ENCODE measurements at regions not wholly inside any gene's neighbourhood (a gene's known extent, or its start where the extent isn't known, plus 50 kb on each side); places are given as distances from the start of the nearest gene placed in this dataset.

- DNase-seq (ENCODE audit: insufficient read length, low spot score), result no peak
- TF ChIP-seq TAF1 (IDR thresholded peaks at IDR 0.05; ENCODE audit: low read depth, low read length), result no peak
- no peak for TF ChIP-seq POLR2AphosphoS5 (IDR thresholded peaks at IDR 0.05; ENCODE audit: low read depth, low read length)
- TF ChIP-seq POU2F2 (IDR thresholded peaks at IDR 0.05; ENCODE audit: low read depth, low read length), result no peak
- no peak for TF ChIP-seq SPI1 (IDR thresholded peaks at IDR 0.05; ENCODE audit: low read depth, low read length)
- no peak for TF ChIP-seq PAX5 (IDR thresholded peaks at IDR 0.05; ENCODE audit: insufficient read depth, low read length, severe bottlenecking)
- no peak for TF ChIP-seq POLR2A (IDR thresholded peaks at IDR 0.05; ENCODE audit: low read depth, low read length)
- FAIRE-seq, result no peak
Measured at GRCh38 chr13:47502166-47502565, 498.9 kb downstream of the SUCLA2 start.

DNA sequence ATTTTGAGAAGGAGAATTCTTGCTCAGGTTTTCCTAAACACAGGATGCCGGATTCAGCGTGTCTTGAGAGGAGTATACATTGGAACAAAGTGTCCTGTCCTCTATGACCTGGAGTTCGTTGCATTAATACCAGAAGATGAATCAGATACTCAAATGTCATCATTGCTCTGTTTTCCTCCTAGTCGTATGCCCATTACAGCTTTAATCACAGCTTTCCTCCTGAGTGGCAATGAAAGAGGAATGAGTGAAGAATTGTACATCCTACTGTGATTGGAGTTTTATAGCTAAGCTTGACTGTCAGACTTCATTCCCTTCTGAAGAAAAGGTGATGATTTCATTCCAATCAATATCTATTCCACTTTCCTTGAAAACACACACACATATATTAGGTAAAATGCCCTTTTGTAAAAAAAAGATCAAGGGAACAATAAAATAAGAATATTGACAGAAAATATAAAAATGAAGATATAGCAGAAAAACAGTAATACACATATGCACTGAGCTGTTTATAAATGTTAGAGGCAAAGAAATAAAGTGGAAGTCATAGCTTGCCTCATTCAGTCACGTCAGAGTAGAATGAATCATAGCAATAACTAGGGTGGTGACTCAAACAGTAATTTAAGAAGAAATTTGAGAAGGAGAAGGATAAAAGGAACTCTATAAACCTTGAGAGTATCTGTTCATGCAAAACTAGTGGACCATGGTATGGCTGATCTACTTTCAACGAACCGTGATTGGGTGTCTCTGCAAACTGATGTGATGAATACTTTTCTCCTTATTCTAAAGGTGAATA, 501.5 kb downstream of the SUCLA2 start:
- DNase-seq (ENCODE audit: insufficient read length, low spot score) (no peak), FAIRE-seq (no peak)
- TF ChIP-seq TAF1 (IDR thresholded peaks at IDR 0.05; ENCODE audit: low read depth, low read length), result no peak
- TF ChIP-seq PAX5 (IDR thresholded peaks at IDR 0.05; ENCODE audit: insufficient read depth, low read length, severe bottlenecking), result no peak
- no peak for TF ChIP-seq POLR2AphosphoS5 (IDR thresholded peaks at IDR 0.05; ENCODE audit: low read depth, low read length)
- TF ChIP-seq POU2F2 (IDR thresholded peaks at IDR 0.05; ENCODE audit: low read depth, low read length), result no peak
- no peak for TF ChIP-seq SPI1 (IDR thresholded peaks at IDR 0.05; ENCODE audit: low read depth, low read length)
- no peak for TF ChIP-seq POLR2A (IDR thresholded peaks at IDR 0.05; ENCODE audit: low read depth, low read length)

DNA sequence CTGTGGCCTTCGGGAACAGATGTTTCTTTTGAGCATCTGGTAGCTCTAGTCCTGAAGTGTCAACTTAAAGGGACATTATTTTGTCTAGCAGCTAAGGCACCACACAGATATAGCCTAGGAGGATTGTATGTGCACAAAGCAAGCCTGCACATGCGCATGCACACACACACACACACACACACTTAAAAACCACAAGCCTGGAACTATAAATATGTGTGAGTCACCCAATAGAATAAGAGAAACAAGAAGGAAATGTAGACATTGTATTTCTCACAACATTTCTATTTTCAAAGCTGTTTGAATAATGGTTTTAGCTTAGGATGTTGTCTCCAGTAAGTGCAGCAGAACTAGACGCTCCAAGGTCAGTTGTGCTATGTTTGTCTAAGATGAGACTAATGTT, 516.5 kb downstream of the SUCLA2 start:
- no peak for TF ChIP-seq POLR2AphosphoS5 (IDR thresholded peaks at IDR 0.05; ENCODE audit: low read depth, low read length)
- TF ChIP-seq SPI1 (IDR thresholded peaks at IDR 0.05; ENCODE audit: low read depth, low read length), result no peak
- no peak for TF ChIP-seq PAX5 (IDR thresholded peaks at IDR 0.05; ENCODE audit: insufficient read depth, low read length, severe bottlenecking)
- TF ChIP-seq TAF1 (IDR thresholded peaks at IDR 0.05; ENCODE audit: low read depth, low read length), result no peak
- no peak for TF ChIP-seq POU2F2 (IDR thresholded peaks at IDR 0.05; ENCODE audit: low read depth, low read length)
- no peak for TF ChIP-seq POLR2A (IDR thresholded peaks at IDR 0.05; ENCODE audit: low read depth, low read length)
- FAIRE-seq, result no peak
- DNase-seq (ENCODE audit: insufficient read length, low spot score), result no peak

- DNase-seq (ENCODE audit: insufficient read length, low spot score) (no peak), FAIRE-seq (no peak)
- TF ChIP-seq POLR2AphosphoS5 (IDR thresholded peaks at IDR 0.05; ENCODE audit: low read depth, low read length), result no peak
- TF ChIP-seq SPI1 (IDR thresholded peaks at IDR 0.05; ENCODE audit: low read depth, low read length), result no peak
- no peak for TF ChIP-seq TAF1 (IDR thresholded peaks at IDR 0.05; ENCODE audit: low read depth, low read length)
- TF ChIP-seq PAX5 (IDR thresholded peaks at IDR 0.05; ENCODE audit: insufficient read depth, low read length, severe bottlenecking), result no peak
- TF ChIP-seq POLR2A (IDR thresholded peaks at IDR 0.05; ENCODE audit: low read depth, low read length), result no peak
- no peak for TF ChIP-seq POU2F2 (IDR thresholded peaks at IDR 0.05; ENCODE audit: low read depth, low read length)
Measured at GRCh38 chr13:47481536-47481935, 519.5 kb downstream of the SUCLA2 start.

- DNase-seq (ENCODE audit: insufficient read length, low spot score) (no peak), FAIRE-seq (no peak)
- no peak for TF ChIP-seq TAF1 (IDR thresholded peaks at IDR 0.05; ENCODE audit: low read depth, low read length)
- TF ChIP-seq POLR2A (IDR thresholded peaks at IDR 0.05; ENCODE audit: low read depth, low read length), result no peak
- TF ChIP-seq PAX5 (IDR thresholded peaks at IDR 0.05; ENCODE audit: insufficient read depth, low read length, severe bottlenecking), result no peak
Measured at GRCh38 chr13:47480951-47481350, 520.1 kb downstream of the SUCLA2 start.

- DNase-seq (ENCODE audit: insufficient read length, low spot score) (no peak), FAIRE-seq (no peak)
- TF ChIP-seq TAF1 (IDR thresholded peaks at IDR 0.05; ENCODE audit: low read depth, low read length), result no peak
- no peak for TF ChIP-seq SPI1 (IDR thresholded peaks at IDR 0.05; ENCODE audit: low read depth, low read length)
- TF ChIP-seq POU2F2 (IDR thresholded peaks at IDR 0.05; ENCODE audit: low read depth, low read length), result no peak
- no peak for TF ChIP-seq POLR2A (IDR thresholded peaks at IDR 0.05; ENCODE audit: low read depth, low read length)
- no peak for TF ChIP-seq POLR2AphosphoS5 (IDR thresholded peaks at IDR 0.05; ENCODE audit: low read depth, low read length)
- TF ChIP-seq PAX5 (IDR thresholded peaks at IDR 0.05; ENCODE audit: insufficient read depth, low read length, severe bottlenecking), result no peak
Measured at GRCh38 chr13:47480121-47480520, 521.0 kb downstream of the SUCLA2 start.

- DNase-seq (ENCODE audit: insufficient read length, low spot score), result no peak
- no peak for TF ChIP-seq POU2F2 (IDR thresholded peaks at IDR 0.05; ENCODE audit: low read depth, low read length)
- TF ChIP-seq TAF1 (IDR thresholded peaks at IDR 0.05; ENCODE audit: low read depth, low read length), result no peak
- TF ChIP-seq POLR2A (IDR thresholded peaks at IDR 0.05; ENCODE audit: low read depth, low read length), result no peak
- TF ChIP-seq SPI1 (IDR thresholded peaks at IDR 0.05; ENCODE audit: low read depth, low read length), result no peak
- no peak for TF ChIP-seq PAX5 (IDR thresholded peaks at IDR 0.05; ENCODE audit: insufficient read depth, low read length, severe bottlenecking)
- TF ChIP-seq POLR2AphosphoS5 (IDR thresholded peaks at IDR 0.05; ENCODE audit: low read depth, low read length), result no peak
- FAIRE-seq, result no peak
Measured at GRCh38 chr13:47478985-47479384, 522.1 kb downstream of the SUCLA2 start.

- no peak for FAIRE-seq
- no peak for DNase-seq (ENCODE audit: insufficient read length, low spot score)
Measured at GRCh38 chr13:47475441-47475948, 525.6 kb downstream of the SUCLA2 start.

DNA sequence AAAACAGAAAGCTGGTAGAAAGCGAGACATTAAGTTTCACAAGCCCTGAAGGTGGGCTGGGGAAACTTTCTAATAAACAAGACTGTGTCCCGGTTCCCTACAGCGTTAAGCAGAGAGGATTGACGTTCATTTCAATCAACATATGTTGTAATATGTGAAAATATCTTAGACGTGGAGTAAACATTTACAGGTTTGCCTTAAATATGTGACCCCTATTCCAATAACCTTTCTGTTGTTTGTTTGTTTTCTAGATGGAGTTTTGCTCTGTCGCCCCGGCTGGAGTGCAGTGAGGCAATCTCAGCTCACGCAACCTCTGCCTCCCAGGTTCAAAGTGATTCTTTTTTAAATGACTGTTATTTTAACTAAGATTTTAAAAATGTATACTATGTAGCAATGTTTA, 526.2 kb downstream of the SUCLA2 start:
- FAIRE-seq, result no peak

More at GRCh38 chr13:47475441-47475948, 525.6 kb downstream of the SUCLA2 start:
- TF ChIP-seq SPI1 (IDR thresholded peaks at IDR 0.05; ENCODE audit: low read depth, low read length) (no peak), PAX5 (IDR thresholded peaks at IDR 0.05; ENCODE audit: insufficient read depth, low read length, severe bottlenecking) (no peak), POLR2AphosphoS5 (IDR thresholded peaks at IDR 0.05; ENCODE audit: low read depth, low read length) (no peak), POU2F2 (IDR thresholded peaks at IDR 0.05; ENCODE audit: low read depth, low read length) (no peak), TAF1 (IDR thresholded peaks at IDR 0.05; ENCODE audit: low read depth, low read length) (no peak), POLR2A (IDR thresholded peaks at IDR 0.05; ENCODE audit: low read depth, low read length) (no peak)

More for the DNA sequence above, 526.2 kb downstream of the SUCLA2 start:
- TF ChIP-seq POU2F2 (IDR thresholded peaks at IDR 0.05; ENCODE audit: low read depth, low read length), result no peak
- TF ChIP-seq SPI1 (IDR thresholded peaks at IDR 0.05; ENCODE audit: low read depth, low read length), result no peak
- no peak for TF ChIP-seq POLR2AphosphoS5 (IDR thresholded peaks at IDR 0.05; ENCODE audit: low read depth, low read length)
- no peak for TF ChIP-seq TAF1 (IDR thresholded peaks at IDR 0.05; ENCODE audit: low read depth, low read length)
- TF ChIP-seq POLR2A (IDR thresholded peaks at IDR 0.05; ENCODE audit: low read depth, low read length), result no peak
- TF ChIP-seq PAX5 (IDR thresholded peaks at IDR 0.05; ENCODE audit: insufficient read depth, low read length, severe bottlenecking), result no peak
- DNase-seq (ENCODE audit: insufficient read length, low spot score), result no peak
